ENCODE measurements at regions not wholly inside any gene's neighbourhood (a gene's known extent, or its start where the extent isn't known, plus 50 kb on each side); places are given as distances from the start of the nearest gene placed in this dataset.

GRCh38 chr1:113243529-113243928, 146.8 kb upstream of the MAGI3 start:
- TF ChIP-seq CTCF (IDR thresholded peaks at IDR 0.05) (no peak), POLR2A (IDR thresholded peaks at IDR 0.05) (no peak)

All from Peyer's patch (tissue), 4 donors.